ENCODE measurements at regions not wholly inside any gene's neighbourhood (a gene's known extent, or its start where the extent isn't known, plus 50 kb on each side); places are given as distances from the start of the nearest gene placed in this dataset.

GRCh38 chr1:222239130-222239529 is 308.8 kb downstream of the HHIPL2 start:
- TF ChIP-seq CTCF (IDR thresholded peaks at IDR 0.05) (no peak), POLR2A (IDR thresholded peaks at IDR 0.05) (no peak)
